A549 (cell line): ENCODE measurements at regions not wholly inside any gene's neighbourhood (a gene's known extent, or its start where the extent isn't known, plus 50 kb on each side); places are given as distances from the start of the nearest gene placed in this dataset.

Source experiments
- ATAC-seq, 2 experiments: fragments of 200-7000 bp in 1 of 2; fragments of >200 bp in 1 of 2; cut with Nextera tagmentation in 1 of 2; cut with Tn5 transposase in 1 of 2; 3 replicates each; pipeline versions ENCODE4 v1.8.0 to v1.9.1; 2018 to 2020; ENCODE audit warnings: mild to moderate bottlenecking in 1 of 2, moderate library complexity in 1 of 2
- CTCF ChIA-PET: fragments of 300-600 bp; sonication (Branson Sonifier 250); formaldehyde crosslinking; extraction: SDS; loops from one replicate; lab custom pipeline; 2021; ENCODE audit warnings: antibody characterized with exemption, inconsistent platforms; lab: Yijun Ruan, JAX
- POLR2A ChIA-PET: fragments of 350-600 bp; formaldehyde crosslinking; extraction: SDS; loops from one replicate; lab custom pipeline; 2021; ENCODE audit warnings: antibody characterized with exemption, inconsistent platforms; lab: Yijun Ruan, JAX
- DNase-seq, 2 experiments: peaks; one replicate each; pipeline versions ENCODE4 v3.0.0 to v3.0.0-alpha.2; 2011 to 2016; ENCODE audit warnings: low read depth in 1 of 2, low spot score in 1 of 2
- FAIRE-seq: peaks from 2 replicates; lab custom pipeline; 2011; peaks lifted over from hg19 to GRCh38; lab: Jason Lieb, UNC
- H3K27ac ChIP-seq, 2 experiments: fragments of >200 bp; sonication (Bioruptor Twin); formaldehyde crosslinking; 3 replicates each; pipeline ENCODE4 v1.5.1; 2016 to 2017
- H3K4me1 ChIP-seq: fragments of >200 bp; sonication (Bioruptor Twin); formaldehyde crosslinking; 3 replicates; pipeline ENCODE4 v1.6.1; 2016
- H3K4me2 ChIP-seq: fragments of >200 bp; sonication (Bioruptor Twin); formaldehyde crosslinking; 3 replicates; pipeline ENCODE4 v1.6.1; 2016
- H3K4me3 ChIP-seq: fragments of >200 bp; sonication (Bioruptor Twin); formaldehyde crosslinking; 3 replicates; pipeline ENCODE4 v1.5.1; 2016
- H3K9me3 ChIP-seq: fragments of >200 bp; sonication (Bioruptor Twin); formaldehyde crosslinking; 3 replicates; pipeline ENCODE4 v1.6.1; 2016
- CBX2 ChIP-seq: fragments of 200-600 bp; sonication (generic); IDR thresholded peaks from 2 replicates; pipeline ENCODE4 v1.6.1; 2016; ENCODE audit warnings: low read depth, mild to moderate bottlenecking, borderline replicate concordance
- CTCF ChIP-seq: fragments of >200 bp; sonication (Bioruptor Twin); formaldehyde crosslinking; IDR thresholded peaks from 3 replicates; pipeline ENCODE4 v1.5.1; 2016
- ESRRA ChIP-seq: fragments of 150-350 bp; IDR thresholded peaks from 2 replicates; pipeline ENCODE4 v1.6.1; 2014; ENCODE audit warnings: mild to moderate bottlenecking, low read length, borderline replicate concordance
- FOSL2 ChIP-seq, 2 experiments: fragments of 450-650 bp in 1 of 2; fragments of >200 bp in 1 of 2; sonication (Bioruptor Twin) in 1 of 2; formaldehyde crosslinking; IDR thresholded peaks; 2 replicates each; pipeline versions ENCODE4 v1.5.0 to v1.6.1; 2016 to 2020; ENCODE audit warnings: mild to moderate bottlenecking in 1 of 2, moderate library complexity in 1 of 2
- FOXS1 ChIP-seq: fragments of 250-450 bp; sonication (Bioruptor Pico); IDR thresholded peaks from 2 replicates; pipeline ENCODE4 v1.5.0; 2020; ENCODE audit warnings: mild to moderate bottlenecking, moderate library complexity
- HEYL ChIP-seq: fragments of 250-450 bp; sonication (Bioruptor Pico); IDR thresholded peaks from 2 replicates; pipeline ENCODE4 v1.8.0; 2021; ENCODE audit warnings: mild to moderate bottlenecking, moderate library complexity
- HOXB13 ChIP-seq: fragments of 250-450 bp; sonication (Bioruptor Pico); IDR thresholded peaks from 2 replicates; pipeline ENCODE4 v1.5.0; 2020; ENCODE audit warnings: low read depth, mild to moderate bottlenecking, moderate library complexity
- KDM1A ChIP-seq: fragments of 200-600 bp; sonication (generic); IDR thresholded peaks from 2 replicates; pipeline ENCODE4 v1.6.1; 2016; ENCODE audit warnings: low read depth, mild to moderate bottlenecking
- MYC ChIP-seq: IDR thresholded peaks from 2 replicates; pipeline ENCODE4 v1.6.1; 2012; ENCODE audit warnings: mild to moderate bottlenecking, inconsistent platforms, low read length, improper control_type of control experiment, borderline replicate concordance
- NPAS2 ChIP-seq: fragments of 250-450 bp; sonication (Bioruptor Pico); IDR thresholded peaks from 2 replicates; pipeline ENCODE4 v1.8.0; 2022; ENCODE audit warnings: mild to moderate bottlenecking, moderate library complexity, borderline replicate concordance
- RAD21 ChIP-seq, 2 experiments: fragments of >200 bp in 1 of 2; sonication (Bioruptor Twin) in 1 of 2; formaldehyde crosslinking in 1 of 2; IDR thresholded peaks in 1 of 2; conservative IDR thresholded peaks in 1 of 2; 2 replicates in 1 of 2; 3 replicates in 1 of 2; pipeline ENCODE4 v1.6.1; 2012 to 2018; ENCODE audit warnings: inconsistent platforms in 1 of 2
- RFX5 ChIP-seq: fragments of 450-650 bp; IDR thresholded peaks from 2 replicates; pipeline ENCODE4 v1.7.1; 2014; ENCODE audit warnings: antibody characterized with exemption, mild to moderate bottlenecking, moderate library complexity
- SMC3 ChIP-seq: fragments of >200 bp; sonication (Bioruptor Twin); formaldehyde crosslinking; IDR thresholded peaks from 3 replicates; pipeline ENCODE4 v1.6.1; 2018; ENCODE audit warnings: inconsistent platforms
- SREBF2 ChIP-seq: fragments of 450-650 bp; IDR thresholded peaks from 2 replicates; pipeline ENCODE4 v1.6.1; 2014; ENCODE audit warnings: mild to moderate bottlenecking, moderate library complexity
- TFCP2L1 ChIP-seq: fragments of 250-450 bp; sonication (Bioruptor Pico); IDR thresholded peaks from 2 replicates; pipeline ENCODE4 v1.5.0; 2021; ENCODE audit warnings: mild to moderate bottlenecking
- TP53 ChIP-seq: fragments of 250-450 bp; sonication (Bioruptor Pico); IDR thresholded peaks from 2 replicates; pipeline ENCODE4 v1.5.0; 2021; ENCODE audit warnings: mild to moderate bottlenecking, moderate library complexity
- ZC3H11A ChIP-seq: fragments of 450-650 bp; IDR thresholded peaks from 2 replicates; pipeline ENCODE4 v1.6.1; 2014; ENCODE audit warnings: antibody characterized with exemption, mild to moderate bottlenecking
- ZSCAN20 ChIP-seq: fragments of 250-450 bp; sonication (Bioruptor Pico); IDR thresholded peaks from 2 replicates; pipeline ENCODE4 v1.8.0; 2022; ENCODE audit warnings: mild to moderate bottlenecking, moderate library complexity
- WGBS: methylation state at CpG from one replicate; pipeline ENCODE4 v1.1.6; 2017; ENCODE audit errors: missing lambda C conversion rate; 5-methylcytosine and 5-hydroxymethylcytosine counted together
- TF ChIP-seq, protein P1 (sequence below): IDR thresholded peaks from 2 replicates; pipeline ENCODE4 v1.6.1; 2012
- TF ChIP-seq, protein P2 (sequence below): fragments of 250-450 bp; sonication (Bioruptor Pico); IDR thresholded peaks from 2 replicates; pipeline ENCODE4 v1.5.0; 2021; ENCODE audit warnings: mild to moderate bottlenecking, moderate library complexity, borderline replicate concordance
- TF ChIP-seq, protein P3 (sequence below): fragments of 250-450 bp; sonication (Bioruptor Pico); IDR thresholded peaks from 2 replicates; pipeline ENCODE4 v1.5.0; 2020; ENCODE audit warnings: low read depth, mild to moderate bottlenecking, moderate library complexity
- TF ChIP-seq, protein P4 (sequence below): fragments of >200 bp; sonication (Bioruptor Twin); formaldehyde crosslinking; IDR thresholded peaks from 2 replicates; pipeline ENCODE4 v1.6.1; 2016
- TF ChIP-seq, protein P5 (sequence below): fragments of 150-350 bp; IDR thresholded peaks from 2 replicates; pipeline ENCODE4 v1.6.1; 2014; ENCODE audit warnings: low read depth, mild to moderate bottlenecking, low read length

GRCh38 chr3:117439812-117440211 lies 730.2 kb downstream of the TUSC7 start (continued):
- TF ChIP-seq CTCF = peak; percentile 28; the same call in 1 of the 3 replicates
- no peak for TF ChIP-seq CBX2
- TF ChIP-seq, protein P1, sequence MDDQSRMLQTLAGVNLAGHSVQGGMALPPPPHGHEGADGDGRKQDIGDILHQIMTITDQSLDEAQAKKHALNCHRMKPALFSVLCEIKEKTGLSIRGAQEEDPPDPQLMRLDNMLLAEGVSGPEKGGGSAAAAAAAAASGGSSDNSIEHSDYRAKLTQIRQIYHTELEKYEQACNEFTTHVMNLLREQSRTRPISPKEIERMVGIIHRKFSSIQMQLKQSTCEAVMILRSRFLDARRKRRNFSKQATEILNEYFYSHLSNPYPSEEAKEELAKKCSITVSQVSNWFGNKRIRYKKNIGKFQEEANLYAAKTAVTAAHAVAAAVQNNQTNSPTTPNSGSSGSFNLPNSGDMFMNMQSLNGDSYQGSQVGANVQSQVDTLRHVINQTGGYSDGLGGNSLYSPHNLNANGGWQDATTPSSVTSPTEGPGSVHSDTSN = no peak
- TF ChIP-seq RAD21 (conservative IDR thresholded peaks at IDR 0.05 in 1 of 2, IDR thresholded peaks at IDR 0.05 in 1 of 2) = peak; percentile 37 to 52; a peak in 4 of 5 replicates
- TF ChIP-seq TFCP2L1 (CRISPR knock-in tag) = no peak
- no peak for TF ChIP-seq FOSL2 (IDR thresholded peaks at IDR 0.05)
- no peak for TF ChIP-seq FOSL2 (CRISPR knock-in tag; IDR thresholded peaks at IDR 0.05)

GRCh38 chr3:117441851-117442250 lies 732.3 kb downstream of the TUSC7 start:
- CTCF ChIA-PET = no interaction called here
- whole genome bisulfite sequencing = 64% methylated on average over 4 of the region's 4 CpGs
- FAIRE-seq = no peak
- DNase-seq = no peak
- TF ChIP-seq SMC3 (no peak), FOXS1 (CRISPR knock-in tag) (no peak), HOXB13 (no peak), MYC (no peak), KDM1A (no peak), ZSCAN20 (no peak), RFX5 (no peak), TP53 (CRISPR knock-in tag) (no peak), SREBF2 (no peak), ZC3H11A (no peak), ESRRA (no peak), HEYL (CRISPR knock-in tag) (no peak), NPAS2 (CRISPR knock-in tag) (no peak), CTCF (no peak)
- TF ChIP-seq, protein P2, sequence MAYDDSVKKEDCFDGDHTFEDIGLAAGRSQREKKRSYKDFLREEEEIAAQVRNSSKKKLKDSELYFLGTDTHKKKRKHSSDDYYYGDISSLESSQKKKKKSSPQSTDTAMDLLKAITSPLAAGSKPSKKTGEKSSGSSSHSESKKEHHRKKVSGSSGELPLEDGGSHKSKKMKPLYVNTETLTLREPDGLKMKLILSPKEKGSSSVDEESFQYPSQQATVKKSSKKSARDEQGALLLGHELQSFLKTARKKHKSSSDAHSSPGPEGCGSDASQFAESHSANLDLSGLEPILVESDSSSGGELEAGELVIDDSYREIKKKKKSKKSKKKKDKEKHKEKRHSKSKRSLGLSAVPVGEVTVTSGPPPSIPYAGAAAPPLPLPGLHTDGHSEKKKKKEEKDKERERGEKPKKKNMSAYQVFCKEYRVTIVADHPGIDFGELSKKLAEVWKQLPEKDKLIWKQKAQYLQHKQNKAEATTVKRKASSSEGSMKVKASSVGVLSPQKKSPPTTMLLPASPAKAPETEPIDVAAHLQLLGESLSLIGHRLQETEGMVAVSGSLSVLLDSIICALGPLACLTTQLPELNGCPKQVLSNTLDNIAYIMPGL (CRISPR knock-in tag) = no peak
- TF ChIP-seq, protein P3, sequence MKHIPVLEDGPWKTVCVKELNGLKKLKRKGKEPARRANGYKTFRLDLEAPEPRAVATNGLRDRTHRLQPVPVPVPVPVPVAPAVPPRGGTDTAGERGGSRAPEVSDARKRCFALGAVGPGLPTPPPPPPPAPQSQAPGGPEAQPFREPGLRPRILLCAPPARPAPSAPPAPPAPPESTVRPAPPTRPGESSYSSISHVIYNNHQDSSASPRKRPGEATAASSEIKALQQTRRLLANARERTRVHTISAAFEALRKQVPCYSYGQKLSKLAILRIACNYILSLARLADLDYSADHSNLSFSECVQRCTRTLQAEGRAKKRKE (CRISPR knock-in tag) = no peak
- TF ChIP-seq, protein P1 = no peak
- TF ChIP-seq, protein P4, sequence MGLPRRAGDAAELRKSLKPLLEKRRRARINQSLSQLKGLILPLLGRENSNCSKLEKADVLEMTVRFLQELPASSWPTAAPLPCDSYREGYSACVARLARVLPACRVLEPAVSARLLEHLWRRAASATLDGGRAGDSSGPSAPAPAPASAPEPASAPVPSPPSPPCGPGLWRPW = no peak
- TF ChIP-seq, protein P5, sequence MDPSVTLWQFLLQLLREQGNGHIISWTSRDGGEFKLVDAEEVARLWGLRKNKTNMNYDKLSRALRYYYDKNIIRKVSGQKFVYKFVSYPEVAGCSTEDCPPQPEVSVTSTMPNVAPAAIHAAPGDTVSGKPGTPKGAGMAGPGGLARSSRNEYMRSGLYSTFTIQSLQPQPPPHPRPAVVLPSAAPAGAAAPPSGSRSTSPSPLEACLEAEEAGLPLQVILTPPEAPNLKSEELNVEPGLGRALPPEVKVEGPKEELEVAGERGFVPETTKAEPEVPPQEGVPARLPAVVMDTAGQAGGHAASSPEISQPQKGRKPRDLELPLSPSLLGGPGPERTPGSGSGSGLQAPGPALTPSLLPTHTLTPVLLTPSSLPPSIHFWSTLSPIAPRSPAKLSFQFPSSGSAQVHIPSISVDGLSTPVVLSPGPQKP = no peak
- no peak for ATAC-seq
- Histone ChIP-seq H3K4me1 (no peaks in the 10 kb centered on the region), H3K9me3 (no peaks in the 10 kb centered on the region), H3K4me3 (no peak overlapping the region), H3K4me2 (no peak overlapping the region), H3K27ac (no peak overlapping the region)
- POLR2A ChIA-PET = no interaction called here
